AG09309 (cell line): ENCODE measurements at regions not wholly inside any gene's neighbourhood (a gene's known extent, or its start where the extent isn't known, plus 50 kb on each side); places are given as distances from the start of the nearest gene placed in this dataset.

ENCODE experiments used
- DNase-seq: peaks from one replicate; pipeline ENCODE4 v3.0.0-alpha.2; 2010; ENCODE audit warnings: low read depth
- H3K4me3 ChIP-seq: 2 replicates; pipeline ENCODE4 v1.5.1; 2011; ENCODE audit warnings: mild to moderate bottlenecking, low read depth, low read length, moderate library complexity; ENCODE audit not compliant: control insufficient read depth
- CTCF ChIP-seq: IDR thresholded peaks from 2 replicates; pipeline ENCODE4 v1.5.1; 2011; ENCODE audit warnings: mild to moderate bottlenecking, low read depth, low read length, inconsistent platforms; ENCODE audit not compliant: insufficient read depth, control insufficient read depth; ENCODE audit errors: missing control alignments

GRCh38 chr11:33448461-33449130, 191.4 kb downstream of the HIPK3 start:
- TF ChIP-seq CTCF, result no peak
- no peak overlapping the region for H3K4me3 ChIP-seq
- no peak for DNase-seq

DNA sequence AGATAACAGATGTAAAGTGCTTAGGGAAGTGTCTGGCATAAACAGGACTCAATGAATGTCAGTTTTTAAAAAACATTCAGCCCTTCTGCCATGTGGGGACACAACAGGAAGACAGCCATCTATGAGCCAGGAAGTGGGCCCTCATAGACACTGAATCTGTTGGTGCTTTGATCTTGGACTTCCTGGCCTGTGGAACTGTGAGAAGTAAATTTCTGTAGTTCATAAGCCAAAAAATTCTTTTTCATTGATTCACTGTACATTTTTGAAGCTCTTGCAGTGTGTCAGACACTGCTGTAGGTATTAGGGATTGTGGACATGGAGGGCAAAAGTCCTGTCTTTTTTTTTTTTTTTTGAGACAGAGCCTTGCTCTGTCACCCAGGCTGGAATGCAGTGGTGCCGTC, 188.6 kb downstream of the HIPK3 start:
- H3K4me3 ChIP-seq, result no peak overlapping the region
- no peak for TF ChIP-seq CTCF
- no peak for DNase-seq

GRCh38 chr11:33444835-33445594, 187.8 kb downstream of the HIPK3 start:
- no peak overlapping the region for H3K4me3 ChIP-seq
- no peak for TF ChIP-seq CTCF
- DNase-seq, result no peak

DNA sequence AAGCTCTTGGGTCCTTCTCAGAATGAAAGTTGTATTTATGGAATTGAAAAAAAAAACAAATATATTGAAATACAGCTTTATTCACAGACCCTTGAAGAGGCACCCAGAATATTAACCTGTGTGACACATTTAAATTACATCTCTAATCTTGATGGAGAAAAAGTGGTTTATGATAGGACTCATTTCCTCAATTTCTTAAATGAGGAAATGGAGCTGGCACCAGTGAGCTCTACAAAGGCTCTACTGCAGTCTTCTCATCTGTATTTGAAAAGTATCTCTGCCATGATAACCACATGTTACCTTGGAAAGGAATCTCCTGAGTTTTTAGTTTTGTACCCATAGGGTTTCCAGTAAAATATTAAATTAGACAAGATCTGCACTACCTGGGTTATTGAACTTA, 186.5 kb downstream of the HIPK3 start:
- no peak overlapping the region for H3K4me3 ChIP-seq
- no peak for DNase-seq
- TF ChIP-seq CTCF, result no peak

DNA sequence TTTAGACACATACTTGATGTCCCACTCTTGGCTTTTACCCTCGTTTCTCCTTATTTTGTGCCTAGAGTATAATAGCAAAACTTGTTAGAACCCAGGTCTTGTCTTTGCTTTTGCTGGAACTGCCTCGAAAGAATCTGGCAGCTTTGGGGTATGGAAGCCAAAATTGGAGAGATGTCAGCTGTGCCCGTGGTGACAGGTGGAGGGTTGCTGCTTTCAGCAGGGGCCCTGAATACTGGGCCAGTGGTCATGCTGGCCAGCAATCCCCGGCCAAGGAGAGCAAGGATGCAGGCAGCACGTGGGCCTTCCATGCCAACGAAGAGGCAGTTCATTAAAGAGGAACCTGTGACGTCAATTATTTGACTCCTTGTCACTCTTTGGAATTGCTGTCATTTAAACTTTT, 181.1 kb downstream of the HIPK3 start:
- H3K4me3 ChIP-seq, result no peak overlapping the region
- no peak for TF ChIP-seq CTCF
- DNase-seq, result no peak

- no peak overlapping the region for H3K4me3 ChIP-seq
- no peak for DNase-seq
- no peak for TF ChIP-seq CTCF
Observed at GRCh38 chr11:33437529-33437928, 180.3 kb downstream of the HIPK3 start.
